ENCODE measurements at regions not wholly inside any gene's neighbourhood (a gene's known extent, or its start where the extent isn't known, plus 50 kb on each side); places are given as distances from the start of the nearest gene placed in this dataset.

- Histone ChIP-seq H3K36me3 (ENCODE audit: control insufficient read depth in 2 of 2, extremely low read depth in 1 of 2, insufficient read depth in 2 of 2, low read length in 2 of 2) (no peaks in the 10 kb centered on the region), H3K4me2 (ENCODE audit: insufficient read depth, low read length) (no peak overlapping the region), H3K9me1 (replicated peaks; ENCODE audit: control insufficient read depth, extremely low read depth, insufficient read depth, low read length) (no peaks in the 10 kb centered on the region), H3K4me1 (ENCODE audit: control insufficient read depth, extremely low read depth, insufficient read depth, low read length) (no peaks in the 10 kb centered on the region), H3K79me2 (ENCODE audit: control insufficient read depth, insufficient read depth, low read length) (no peaks in the 10 kb centered on the region), H3K9ac (replicated peaks; ENCODE audit: extremely low read depth, insufficient read depth, low read length) (no peak overlapping the region), H3K27ac (ENCODE audit: insufficient read depth, low read depth, low read length) (no peak overlapping the region), H3K9me3 (replicated peaks; ENCODE audit: control insufficient read depth, insufficient read depth, low read length) (no peaks in the 10 kb centered on the region), H4K20me1 (replicated peaks; ENCODE audit: control insufficient read depth, extremely low read depth, insufficient read depth, low read length) (no peaks in the 10 kb centered on the region), H3K4me3 (replicated peaks in 1 of 3; ENCODE audit: insufficient read depth in 1 of 3, low read depth in 1 of 3, low read length in 3 of 3) (no peak overlapping the region), H3K27me3 (ENCODE audit: control insufficient read depth in 2 of 2, insufficient read depth in 2 of 2, low read length in 2 of 2) (no peaks in the 10 kb centered on the region), H2AFZ (ENCODE audit: low read depth, low read length) (no peak overlapping the region)
- CTCF ChIA-PET: no interaction called here
- no peak for TF ChIP-seq JUN (IDR thresholded peaks at IDR 0.05; ENCODE audit: borderline replicate concordance, insufficient read depth, insufficient read length, low read depth)
- TF ChIP-seq FOS (IDR thresholded peaks at IDR 0.05; ENCODE audit: borderline replicate concordance, insufficient read depth, low read length): no peak
- TF ChIP-seq MYC (IDR thresholded peaks at IDR 0.05; ENCODE audit: low read depth, low read length): no peak
- TF ChIP-seq, protein P1, sequence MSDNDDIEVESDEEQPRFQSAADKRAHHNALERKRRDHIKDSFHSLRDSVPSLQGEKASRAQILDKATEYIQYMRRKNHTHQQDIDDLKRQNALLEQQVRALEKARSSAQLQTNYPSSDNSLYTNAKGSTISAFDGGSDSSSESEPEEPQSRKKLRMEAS (IDR thresholded peaks at IDR 0.05; ENCODE audit: insufficient read depth, insufficient read length): no peak
- no peak for TF ChIP-seq EZH2 (IDR thresholded peaks at IDR 0.05; ENCODE audit: borderline replicate concordance, low read depth, low read length, severe bottlenecking)
- no peak for TF ChIP-seq POLR2AphosphoS5 (IDR thresholded peaks at IDR 0.05; ENCODE audit: insufficient read depth, low read depth, low read length)
- no peak for TF ChIP-seq POLR2A (IDR thresholded peaks at IDR 0.05; ENCODE audit: low read depth, low read length)
- TF ChIP-seq GATA2 (IDR thresholded peaks at IDR 0.05; ENCODE audit: insufficient read depth, insufficient read length, low read depth, low read length): no peak
- TF ChIP-seq CTCF (IDR thresholded peaks at IDR 0.05; ENCODE audit: extremely low read depth in 1 of 2, insufficient read depth in 1 of 2, low read depth in 1 of 2, low read length in 2 of 2): no peak
- no TSS peak for BruUV-seq (replicated peaks)
- no peak for DNase-seq (ENCODE audit: low read depth, low spot score)
- intact Hi-C loops (cut with micrococcal nuclease): no loop called here
- POLR2A ChIA-PET: no interaction called here
- no peak for FAIRE-seq
- dilution Hi-C loops (cut with MboI; ENCODE audit: extremely low pct_ligation_motif_present, low sequenced_read_pairs): no loop called here
These were observed 803.7 kb downstream of the TLE4 start for GRCh38 chr9:80375477-80375876.
